ENCODE measurements at regions not wholly inside any gene's neighbourhood (a gene's known extent, or its start where the extent isn't known, plus 50 kb on each side); places are given as distances from the start of the nearest gene placed in this dataset.

GRCh38 chr4:138512756-138513155 lies 270.6 kb upstream of the SLC7A11 start:
- no peak overlapping the region for H3K27ac ChIP-seq
- no peak for TF ChIP-seq POLR2A (IDR thresholded peaks at IDR 0.05)
- TF ChIP-seq EP300 (IDR thresholded peaks at IDR 0.05), result no peak
- no peak for TF ChIP-seq POLR2AphosphoS5 (IDR thresholded peaks at IDR 0.05)
- TF ChIP-seq CTCF (IDR thresholded peaks at IDR 0.05), result no peak
- H3K4me1 ChIP-seq, result no peaks in the 10 kb centered on the region
- no peaks in the 10 kb centered on the region for H3K36me3 ChIP-seq
- H3K9me3 ChIP-seq, result no peaks in the 10 kb centered on the region
- no peak for DNase-seq (ENCODE audit: low spot score in 2 of 2)
- no peak overlapping the region for H3K4me3 ChIP-seq
- H3K27me3 ChIP-seq, result no peaks in the 10 kb centered on the region

- WGBS, result 77% methylated on average over 3 of the region's 3 CpGs
- no peaks in the 10 kb centered on the region for H3K4me1 ChIP-seq
Observed at GRCh38 chr4:138510053-138510452, 267.9 kb upstream of the SLC7A11 start.

GRCh38 chr4:138509346-138509745 lies 267.2 kb upstream of the SLC7A11 start:
- H3K27ac ChIP-seq, result no peak overlapping the region
- H3K27me3 ChIP-seq, result no peaks in the 10 kb centered on the region
- DNase-seq (ENCODE audit: low spot score in 2 of 2), result no peak
- WGBS, result 69% methylated on average over 1 of the region's 1 CpG
- no peaks in the 10 kb centered on the region for H3K9me3 ChIP-seq
- no peak for TF ChIP-seq EP300 (IDR thresholded peaks at IDR 0.05)
- no peak for TF ChIP-seq POLR2AphosphoS5 (IDR thresholded peaks at IDR 0.05)
- no peak for TF ChIP-seq CTCF (IDR thresholded peaks at IDR 0.05)
- TF ChIP-seq POLR2A (IDR thresholded peaks at IDR 0.05), result no peak
- H3K36me3 ChIP-seq, result no peaks in the 10 kb centered on the region
- H3K4me1 ChIP-seq, result no peaks in the 10 kb centered on the region
- H3K4me3 ChIP-seq, result no peak overlapping the region

More at GRCh38 chr4:138510053-138510452, 267.9 kb upstream of the SLC7A11 start:
- TF ChIP-seq EP300 (IDR thresholded peaks at IDR 0.05) (no peak), POLR2A (IDR thresholded peaks at IDR 0.05) (no peak), CTCF (IDR thresholded peaks at IDR 0.05) (no peak), POLR2AphosphoS5 (IDR thresholded peaks at IDR 0.05) (no peak)
- Histone ChIP-seq H3K4me3 (no peak overlapping the region), H3K27me3 (no peaks in the 10 kb centered on the region), H3K9me3 (no peaks in the 10 kb centered on the region), H3K36me3 (no peaks in the 10 kb centered on the region), H3K27ac (no peak overlapping the region)
- DNase-seq (ENCODE audit: low spot score in 2 of 2), result no peak

GRCh38 chr4:138507522-138507921 lies 265.4 kb upstream of the SLC7A11 start:
- Histone ChIP-seq H3K27ac (no peak overlapping the region), H3K36me3 (no peaks in the 10 kb centered on the region), H3K4me3 (no peak overlapping the region), H3K27me3 (no peaks in the 10 kb centered on the region), H3K4me1 (no peaks in the 10 kb centered on the region), H3K9me3 (peaks cover 5% of the 10 kb centered on the region)
- 87% methylated on average over 2 of the region's 2 CpGs for WGBS
- TF ChIP-seq EP300 (IDR thresholded peaks at IDR 0.05) (no peak), POLR2A (IDR thresholded peaks at IDR 0.05) (no peak), POLR2AphosphoS5 (IDR thresholded peaks at IDR 0.05) (no peak), CTCF (IDR thresholded peaks at IDR 0.05) (no peak)
- no peak for DNase-seq (ENCODE audit: low spot score in 2 of 2)

- H3K9me3 ChIP-seq, result peaks cover 5% of the 10 kb centered on the region
- 83% methylated on average over 1 of the region's 1 CpG for WGBS
- no peak overlapping the region for H3K27ac ChIP-seq
- DNase-seq (ENCODE audit: low spot score in 2 of 2), result no peak
- TF ChIP-seq POLR2AphosphoS5 (IDR thresholded peaks at IDR 0.05) (no peak), POLR2A (IDR thresholded peaks at IDR 0.05) (no peak), EP300 (IDR thresholded peaks at IDR 0.05) (no peak), CTCF (IDR thresholded peaks at IDR 0.05) (no peak)
- no peak overlapping the region for H3K4me3 ChIP-seq
- no peaks in the 10 kb centered on the region for H3K36me3 ChIP-seq
- H3K27me3 ChIP-seq, result no peaks in the 10 kb centered on the region
- no peaks in the 10 kb centered on the region for H3K4me1 ChIP-seq
Observed at GRCh38 chr4:138501614-138502013, 259.5 kb upstream of the SLC7A11 start.
